Esophagus squamous epithelium (tissue), 4 donors: ENCODE measurements at regions not wholly inside any gene's neighbourhood (a gene's known extent, or its start where the extent isn't known, plus 50 kb on each side); places are given as distances from the start of the nearest gene placed in this dataset.

Experiments used
- POLR2A ChIP-seq, 4 donors: fragments of 450-650 bp; IDR thresholded peaks; one replicate each; pipeline ENCODE4 v1.6.1; 2017; ENCODE audit warnings: antibody characterized with exemption in 4 of 4, mild to moderate bottlenecking in 4 of 4, moderate library complexity in 3 of 4
- TF ChIP-seq, protein P1 (sequence below), 6 experiments: fragments of 450-650 bp in 4 of 6; fragments of 200-600 bp in 2 of 6; sonication (generic) in 2 of 6; IDR thresholded peaks; one replicate each; pipeline ENCODE4 v1.5.1; 2016 to 2019; ENCODE audit warnings: antibody characterized with exemption in 6 of 6, mild to moderate bottlenecking in 4 of 6, moderate library complexity in 4 of 6

DNA sequence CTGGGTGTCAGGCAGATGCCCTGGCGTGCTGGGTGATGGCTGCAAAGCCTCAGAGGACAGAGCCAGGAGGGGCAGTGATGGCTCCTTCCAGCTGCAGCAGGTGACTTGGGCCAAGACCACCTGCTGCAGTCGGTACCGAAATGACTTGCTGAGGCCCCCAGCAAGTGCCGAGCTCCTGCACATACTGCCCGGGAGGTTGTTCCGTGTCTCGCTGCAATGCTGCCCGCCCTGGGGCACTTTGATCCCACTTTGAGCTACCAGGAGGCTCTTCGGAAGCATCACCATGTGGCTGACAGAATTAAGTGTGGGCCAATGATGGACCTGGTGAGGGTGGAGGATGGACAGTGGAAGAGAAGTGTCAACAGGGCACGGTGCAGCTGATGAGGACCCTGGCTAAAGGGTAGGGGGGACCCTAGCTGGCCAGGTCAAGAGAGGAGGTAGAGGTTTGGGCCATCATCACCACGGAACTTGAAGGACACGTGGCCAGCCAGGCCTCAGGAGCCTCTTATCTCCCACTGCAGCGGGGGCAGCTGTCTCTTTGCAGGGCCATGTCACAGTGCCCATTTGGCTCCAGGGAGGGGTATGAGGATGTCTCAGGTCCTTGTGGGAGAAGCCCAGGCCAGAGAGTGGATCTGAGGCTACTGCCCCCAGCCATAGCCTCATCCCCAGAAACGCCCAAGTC, 51.1 kb upstream of the NANOS1 start:
- TF ChIP-seq, protein P1, sequence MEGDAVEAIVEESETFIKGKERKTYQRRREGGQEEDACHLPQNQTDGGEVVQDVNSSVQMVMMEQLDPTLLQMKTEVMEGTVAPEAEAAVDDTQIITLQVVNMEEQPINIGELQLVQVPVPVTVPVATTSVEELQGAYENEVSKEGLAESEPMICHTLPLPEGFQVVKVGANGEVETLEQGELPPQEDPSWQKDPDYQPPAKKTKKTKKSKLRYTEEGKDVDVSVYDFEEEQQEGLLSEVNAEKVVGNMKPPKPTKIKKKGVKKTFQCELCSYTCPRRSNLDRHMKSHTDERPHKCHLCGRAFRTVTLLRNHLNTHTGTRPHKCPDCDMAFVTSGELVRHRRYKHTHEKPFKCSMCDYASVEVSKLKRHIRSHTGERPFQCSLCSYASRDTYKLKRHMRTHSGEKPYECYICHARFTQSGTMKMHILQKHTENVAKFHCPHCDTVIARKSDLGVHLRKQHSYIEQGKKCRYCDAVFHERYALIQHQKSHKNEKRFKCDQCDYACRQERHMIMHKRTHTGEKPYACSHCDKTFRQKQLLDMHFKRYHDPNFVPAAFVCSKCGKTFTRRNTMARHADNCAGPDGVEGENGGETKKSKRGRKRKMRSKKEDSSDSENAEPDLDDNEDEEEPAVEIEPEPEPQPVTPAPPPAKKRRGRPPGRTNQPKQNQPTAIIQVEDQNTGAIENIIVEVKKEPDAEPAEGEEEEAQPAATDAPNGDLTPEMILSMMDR (IDR thresholded peaks at IDR 0.05): no peak
- no peak for TF ChIP-seq POLR2A (IDR thresholded peaks at IDR 0.05)
